Endothelial cell (in vitro differentiated cells): ENCODE measurements at regions not wholly inside any gene's neighbourhood (a gene's known extent, or its start where the extent isn't known, plus 50 kb on each side); places are given as distances from the start of the nearest gene placed in this dataset.
A peak's percentile ranks its signal among the peaks of the same experiment; 100 is the strongest.

Experiments used
- DNase-seq: peaks from one replicate; pipeline ENCODE4 v3.0.0; 2021; ENCODE audit warnings: low spot score
- H3K27ac Mint-ChIP-seq: one replicate; pipeline ENCODE4 v1.8.0; 2021; ENCODE audit warnings: mixed read lengths, inconsistent platforms; ENCODE audit not compliant: unreplicated experiment
- H3K27me3 Mint-ChIP-seq: one replicate; pipeline ENCODE4 v1.8.0; 2021; ENCODE audit warnings: mild to moderate bottlenecking, moderate library complexity, mixed read lengths, inconsistent platforms; ENCODE audit not compliant: unreplicated experiment
- H3K36me3 Mint-ChIP-seq: one replicate; pipeline ENCODE4 v1.8.0; 2021; ENCODE audit warnings: mild to moderate bottlenecking, low read depth, mixed read lengths, inconsistent platforms; ENCODE audit not compliant: unreplicated experiment
- H3K4me1 Mint-ChIP-seq: one replicate; pipeline ENCODE4 v1.8.0; 2021; ENCODE audit warnings: mild to moderate bottlenecking, mixed read lengths, inconsistent platforms; ENCODE audit not compliant: unreplicated experiment
- H3K4me3 Mint-ChIP-seq: one replicate; pipeline ENCODE4 v1.8.0; 2021; ENCODE audit warnings: mild to moderate bottlenecking, mixed read lengths, inconsistent platforms; ENCODE audit not compliant: unreplicated experiment
- H3K9me3 Mint-ChIP-seq: one replicate; pipeline ENCODE4 v1.8.0; 2021; ENCODE audit warnings: mixed read lengths, inconsistent platforms; ENCODE audit not compliant: unreplicated experiment
- CTCF ChIP-seq: fragments of 200-600 bp; sonication (generic); IDR thresholded peaks from one replicate; pipeline ENCODE4 v1.5.0; 2021; ENCODE audit warnings: antibody characterized with exemption; ENCODE audit not compliant: unreplicated experiment

GRCh38 chr13:106917673-106918556 is 350.0 kb upstream of the ARGLU1 start:
- peak; percentile 91 for DNase-seq
- H3K4me1 Mint-ChIP-seq: peaks cover 64% of the 10 kb centered on the region
- H3K9me3 Mint-ChIP-seq: no peaks in the 10 kb centered on the region
- H3K4me3 Mint-ChIP-seq: peak overlapping the region; percentile 74
- peak; percentile 99 for TF ChIP-seq CTCF
- H3K27ac Mint-ChIP-seq: peak overlapping the region; percentile 99
- peaks cover 10% of the 10 kb centered on the region for H3K27me3 Mint-ChIP-seq
- H3K36me3 Mint-ChIP-seq: no peaks in the 10 kb centered on the region

- Mint-ChIP-seq H3K4me3 (peak overlapping the region; percentile 70), H3K36me3 (no peaks in the 10 kb centered on the region), H3K9me3 (no peaks in the 10 kb centered on the region), H3K27ac (peak overlapping the region; percentile 99), H3K27me3 (peaks cover 9% of the 10 kb centered on the region), H3K4me1 (peaks cover 59% of the 10 kb centered on the region)
- TF ChIP-seq CTCF: no peak
- peak; percentile 12 for DNase-seq
These were observed 349.2 kb upstream of the ARGLU1 start for GRCh38 chr13:106917024-106917571.

GRCh38 chr13:106916329-106916976 is 348.5 kb upstream of the ARGLU1 start:
- peak overlapping the region; percentile 70 for H3K4me3 Mint-ChIP-seq
- DNase-seq: no peak
- peaks cover 10% of the 10 kb centered on the region for H3K27me3 Mint-ChIP-seq
- no peaks in the 10 kb centered on the region for H3K9me3 Mint-ChIP-seq
- peak overlapping the region; percentile 89 for H3K27ac Mint-ChIP-seq
- peaks cover 52% of the 10 kb centered on the region for H3K4me1 Mint-ChIP-seq
- no peaks in the 10 kb centered on the region for H3K36me3 Mint-ChIP-seq
- no peak for TF ChIP-seq CTCF

- H3K9me3 Mint-ChIP-seq: no peaks in the 10 kb centered on the region
- peaks cover 10% of the 10 kb centered on the region for H3K27me3 Mint-ChIP-seq
- DNase-seq: no peak
- H3K27ac Mint-ChIP-seq: peak overlapping the region; percentile 68
- no peaks in the 10 kb centered on the region for H3K36me3 Mint-ChIP-seq
- H3K4me1 Mint-ChIP-seq: peaks cover 39% of the 10 kb centered on the region
- H3K4me3 Mint-ChIP-seq: peak overlapping the region; percentile 57
- TF ChIP-seq CTCF: no peak
These were observed 347.2 kb upstream of the ARGLU1 start for GRCh38 chr13:106915146-106915545.
